Caco-2 (cell line): ENCODE measurements at regions not wholly inside any gene's neighbourhood (a gene's known extent, or its start where the extent isn't known, plus 50 kb on each side); places are given as distances from the start of the nearest gene placed in this dataset.

Experiments used
- BruUV-seq: library from RNA; stranded (reverse); fragments of 400-500 nt; replicated peaks from 2 replicates; lab custom pipeline; 2021; lab: Mats Ljungman, UMichigan
- CTCF ChIA-PET: fragments of 300-600 bp; sonication (Branson Sonifier 250); formaldehyde crosslinking; loops from one replicate; lab custom pipeline; 2022; ENCODE audit warnings: antibody characterized with exemption; lab: Charles Lee
- POLR2A ChIA-PET: fragments of 300-600 bp; sonication (Branson Sonifier 250); formaldehyde crosslinking; loops from one replicate; lab custom pipeline; 2022; ENCODE audit warnings: antibody characterized with exemption; lab: Charles Lee
- DNase-seq, 2 experiments: peaks; one replicate each; pipeline versions ENCODE4 v3.0.0 to v3.0.0-alpha.2; 2020 to 2022
- H3K27me3 ChIP-seq: replicated peaks from 2 replicates; pipeline ENCODE4 v1.6.0; 2011; ENCODE audit warnings: low read length; ENCODE audit not compliant: control insufficient read depth, insufficient read depth
- H3K36me3 ChIP-seq: 2 replicates; pipeline ENCODE4 v1.5.1; 2011; ENCODE audit warnings: low read length; ENCODE audit not compliant: control insufficient read depth, insufficient read depth
- H3K4me1 ChIP-seq: fragments of 250-450 bp; sonication (Bioruptor Pico); 2 replicates; pipeline ENCODE4 v1.5.1; 2020; ENCODE audit warnings: mild to moderate bottlenecking
- H3K4me3 ChIP-seq: 2 replicates; pipeline ENCODE4 v1.5.1; 2011; ENCODE audit warnings: low read depth, mild to moderate bottlenecking, control low read depth, low read length
- H3K9me3 ChIP-seq: fragments of 250-450 bp; sonication (Bioruptor Pico); 2 replicates; pipeline ENCODE4 v1.5.1; 2020; ENCODE audit warnings: mild to moderate bottlenecking, moderate library complexity
- H3K27ac Mint-ChIP-seq: one replicate; pipeline ENCODE4 v1.8.0; 2022; ENCODE audit warnings: mixed read lengths; ENCODE audit not compliant: unreplicated experiment
- H3K27me3 Mint-ChIP-seq: one replicate; pipeline ENCODE4 v1.8.0; 2022; ENCODE audit warnings: mixed read lengths; ENCODE audit not compliant: insufficient read depth, unreplicated experiment
- H3K36me3 Mint-ChIP-seq: one replicate; pipeline ENCODE4 v1.8.0; 2022; ENCODE audit warnings: mild to moderate bottlenecking, mixed read lengths; ENCODE audit not compliant: insufficient read depth, unreplicated experiment
- H3K4me1 Mint-ChIP-seq: one replicate; pipeline ENCODE4 v1.8.0; 2022; ENCODE audit warnings: low read depth, mixed read lengths; ENCODE audit not compliant: unreplicated experiment
- H3K4me3 Mint-ChIP-seq: one replicate; pipeline ENCODE4 v1.8.0; 2022; ENCODE audit warnings: mild to moderate bottlenecking, moderate library complexity, mixed read lengths; ENCODE audit not compliant: unreplicated experiment
- H3K9me3 Mint-ChIP-seq: one replicate; pipeline ENCODE4 v1.8.0; 2022; ENCODE audit warnings: mixed read lengths; ENCODE audit not compliant: unreplicated experiment
- CTCF ChIP-seq, 2 experiments: fragments of 200-600 bp in 1 of 2; IDR thresholded peaks; 1 replicate in 1 of 2; 2 replicates in 1 of 2; pipeline versions ENCODE4 v1.5.1 to v1.8.0; 2011 to 2022; ENCODE audit warnings: antibody characterized with exemption in 1 of 2, control low read depth in 1 of 2, inconsistent platforms in 1 of 2, low read depth in 1 of 2, low read length in 1 of 2, mild to moderate bottlenecking in 1 of 2, moderate library complexity in 1 of 2; ENCODE audit not compliant: insufficient read depth in 1 of 2, severe bottlenecking in 1 of 2, unreplicated experiment in 1 of 2
- intact Hi-C: fragments of 100-400 bp; cut with micrococcal nuclease; formaldehyde crosslinking; loops from one replicate; pipeline ENCODE4 v1.10.0; 2022; ENCODE audit not compliant: unreplicated experiment

GRCh38 chr1:111568160-111568647 lies 51.4 kb upstream of the RAP1A start:
- DNase-seq = no peak
- H3K4me1 Mint-ChIP-seq = peaks cover 35% of the 10 kb centered on the region
- no peaks in the 10 kb centered on the region for H3K36me3 Mint-ChIP-seq
- intact Hi-C loops = loop anchor here (5.0 kb wide), 1 partner anchor 61 kb away; no protein-coding TSS in a partner anchor
- no peaks in the 10 kb centered on the region for H3K9me3 Mint-ChIP-seq
- no peaks in the 10 kb centered on the region for H3K36me3 ChIP-seq
- H3K4me1 ChIP-seq = peaks cover 18% of the 10 kb centered on the region
- no TSS peak for BruUV-seq
- no peak for TF ChIP-seq CTCF (IDR thresholded peaks at IDR 0.05; ENCODE audit: insufficient read depth in 1 of 2, low read depth in 1 of 2, low read length in 1 of 2, severe bottlenecking in 1 of 2, unreplicated experiment in 1 of 2)
- no peak overlapping the region for H3K4me3 ChIP-seq
- no peak overlapping the region for H3K4me3 Mint-ChIP-seq
- ChIA-PET CTCF (no interaction called here), POLR2A (no interaction called here)
- H3K27me3 Mint-ChIP-seq = no peaks in the 10 kb centered on the region
- H3K9me3 ChIP-seq = no peaks in the 10 kb centered on the region
- H3K27me3 ChIP-seq = no peaks in the 10 kb centered on the region
- no peak overlapping the region for H3K27ac Mint-ChIP-seq
